ENCODE measurements at regions not wholly inside any gene's neighbourhood (a gene's known extent, or its start where the extent isn't known, plus 50 kb on each side); places are given as distances from the start of the nearest gene placed in this dataset.

DNA sequence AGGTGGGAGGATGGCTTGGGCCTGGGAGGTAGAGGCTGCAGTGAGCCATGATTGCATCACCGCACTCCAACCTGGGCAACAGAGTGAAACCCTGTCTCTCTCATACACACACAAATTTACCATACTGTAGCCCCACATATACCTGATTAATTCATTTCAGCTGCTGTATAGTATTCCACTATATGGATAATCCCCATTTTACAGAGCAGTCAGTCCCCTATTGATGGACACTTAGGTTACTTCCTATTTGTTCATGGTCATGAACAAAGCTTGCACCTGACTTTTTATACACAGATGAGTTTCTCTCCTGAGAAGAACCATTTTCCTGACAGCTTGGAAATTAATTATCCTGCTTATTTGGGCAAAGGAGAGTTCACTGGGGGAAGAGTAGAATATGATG, 59.2 kb downstream of the EMX2 start:
- no peak for FAIRE-seq
- TF ChIP-seq, protein P1, sequence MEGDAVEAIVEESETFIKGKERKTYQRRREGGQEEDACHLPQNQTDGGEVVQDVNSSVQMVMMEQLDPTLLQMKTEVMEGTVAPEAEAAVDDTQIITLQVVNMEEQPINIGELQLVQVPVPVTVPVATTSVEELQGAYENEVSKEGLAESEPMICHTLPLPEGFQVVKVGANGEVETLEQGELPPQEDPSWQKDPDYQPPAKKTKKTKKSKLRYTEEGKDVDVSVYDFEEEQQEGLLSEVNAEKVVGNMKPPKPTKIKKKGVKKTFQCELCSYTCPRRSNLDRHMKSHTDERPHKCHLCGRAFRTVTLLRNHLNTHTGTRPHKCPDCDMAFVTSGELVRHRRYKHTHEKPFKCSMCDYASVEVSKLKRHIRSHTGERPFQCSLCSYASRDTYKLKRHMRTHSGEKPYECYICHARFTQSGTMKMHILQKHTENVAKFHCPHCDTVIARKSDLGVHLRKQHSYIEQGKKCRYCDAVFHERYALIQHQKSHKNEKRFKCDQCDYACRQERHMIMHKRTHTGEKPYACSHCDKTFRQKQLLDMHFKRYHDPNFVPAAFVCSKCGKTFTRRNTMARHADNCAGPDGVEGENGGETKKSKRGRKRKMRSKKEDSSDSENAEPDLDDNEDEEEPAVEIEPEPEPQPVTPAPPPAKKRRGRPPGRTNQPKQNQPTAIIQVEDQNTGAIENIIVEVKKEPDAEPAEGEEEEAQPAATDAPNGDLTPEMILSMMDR (IDR thresholded peaks at IDR 0.05; ENCODE audit: insufficient read depth, missing control alignments): no peak
- no peak for DNase-seq (ENCODE audit: insufficient read length, low spot score)

DNA sequence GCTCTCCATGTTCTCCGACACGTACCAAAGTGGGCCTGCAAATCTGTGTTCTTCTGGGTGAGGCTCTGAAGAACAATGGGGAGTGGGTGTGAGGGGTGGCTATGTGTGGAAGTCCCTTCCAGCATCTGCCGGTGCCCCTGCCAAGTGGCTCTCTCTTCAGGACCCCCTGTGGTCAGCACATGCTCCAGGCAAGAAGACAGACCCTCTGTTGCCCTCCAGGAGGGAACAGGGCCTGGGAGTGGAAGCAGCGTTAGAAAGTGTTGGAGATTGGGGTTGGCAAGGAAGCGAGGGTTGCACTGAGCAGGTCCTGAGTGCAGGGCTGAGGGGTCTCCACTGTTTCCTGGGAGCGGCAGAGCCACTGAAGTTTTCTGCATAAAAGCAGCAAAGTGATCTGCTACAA, 60.5 kb downstream of the EMX2 start:
- no peak for FAIRE-seq
- TF ChIP-seq, protein P1 (IDR thresholded peaks at IDR 0.05; ENCODE audit: insufficient read depth, missing control alignments): no peak
- no peak for DNase-seq (ENCODE audit: insufficient read length, low spot score)

DNA sequence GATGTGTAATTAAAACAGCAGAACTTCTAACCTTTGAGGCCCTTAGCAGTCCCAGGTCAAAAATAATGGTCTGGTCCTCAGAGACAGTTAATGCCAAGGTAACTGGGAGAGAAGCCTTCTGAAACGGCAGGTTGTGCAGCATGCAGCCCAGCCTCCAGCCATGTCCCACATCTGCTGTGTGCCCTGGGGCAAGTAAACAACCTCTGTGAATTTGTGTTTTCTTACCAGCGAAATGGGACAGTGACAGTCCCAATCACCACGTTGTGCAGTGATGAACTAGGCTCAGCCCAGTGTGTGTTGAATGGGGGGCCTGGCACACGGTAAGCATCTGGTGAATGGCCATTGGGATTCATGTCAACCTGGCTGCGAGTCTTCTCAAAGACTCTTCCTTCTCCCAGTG, 61.2 kb downstream of the EMX2 start:
- TF ChIP-seq, protein P1 (IDR thresholded peaks at IDR 0.05; ENCODE audit: insufficient read depth, missing control alignments): no peak
- DNase-seq (ENCODE audit: insufficient read length, low spot score) (no peak), FAIRE-seq (no peak)

DNA sequence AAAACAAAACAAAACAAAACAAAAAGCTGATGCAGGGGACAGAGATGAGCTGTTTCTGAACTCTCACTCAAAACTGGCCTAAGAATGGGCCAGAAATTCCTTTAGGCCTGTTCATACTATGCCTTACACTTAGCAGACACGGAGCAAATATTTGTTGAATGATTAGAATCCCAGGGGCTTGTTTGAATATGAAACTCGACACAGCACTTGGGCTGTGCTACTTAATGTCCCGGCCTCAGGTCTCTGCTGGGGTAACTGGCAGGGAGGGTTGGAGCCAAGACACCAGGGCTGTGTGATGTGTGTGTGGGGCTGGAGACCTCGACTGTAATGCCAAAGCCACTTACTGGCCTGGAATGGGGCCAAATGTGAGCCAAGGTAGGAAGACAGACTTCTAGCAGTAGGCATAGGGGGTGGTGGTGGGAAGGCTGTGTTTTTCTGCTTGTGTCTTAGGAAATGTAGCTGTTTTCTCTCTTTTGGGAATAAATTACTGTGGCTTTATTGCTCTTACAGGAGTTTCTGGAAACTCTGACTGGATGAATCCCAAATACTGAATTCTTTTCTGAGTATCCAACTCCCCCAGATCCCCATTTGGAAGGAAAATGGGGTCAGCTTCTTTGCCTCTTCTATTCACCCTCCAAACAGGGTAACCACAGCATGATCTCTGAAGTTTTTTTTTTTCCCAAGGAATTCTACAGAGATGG, 66.7 kb downstream of the EMX2 start:
- FAIRE-seq (no peak), DNase-seq (ENCODE audit: insufficient read length, low spot score) (no peak)
- TF ChIP-seq, protein P1 (IDR thresholded peaks at IDR 0.05; ENCODE audit: insufficient read depth, missing control alignments): no peak

DNA sequence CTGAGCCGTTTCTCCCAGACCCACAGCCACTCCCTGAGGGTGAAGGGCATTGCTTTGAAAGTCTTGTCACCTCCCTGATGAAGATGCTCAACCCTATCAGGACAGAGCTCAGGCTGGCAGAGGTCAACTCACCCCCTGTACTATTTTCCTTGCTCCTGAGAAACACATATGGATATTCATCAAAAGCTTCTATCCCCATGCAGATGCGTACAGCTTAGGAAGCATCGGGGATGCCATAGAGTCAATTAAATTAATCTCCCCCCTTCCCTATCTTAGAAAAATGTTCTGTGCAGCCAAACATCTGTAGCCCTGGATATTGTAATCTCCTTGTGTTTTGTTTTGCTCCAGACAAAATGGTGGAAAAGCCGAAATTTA, 67.2 kb downstream of the EMX2 start:
- FAIRE-seq: no peak
- DNase-seq (ENCODE audit: insufficient read length, low spot score): no peak
- TF ChIP-seq, protein P1 (IDR thresholded peaks at IDR 0.05; ENCODE audit: insufficient read depth, missing control alignments): no peak

DNA sequence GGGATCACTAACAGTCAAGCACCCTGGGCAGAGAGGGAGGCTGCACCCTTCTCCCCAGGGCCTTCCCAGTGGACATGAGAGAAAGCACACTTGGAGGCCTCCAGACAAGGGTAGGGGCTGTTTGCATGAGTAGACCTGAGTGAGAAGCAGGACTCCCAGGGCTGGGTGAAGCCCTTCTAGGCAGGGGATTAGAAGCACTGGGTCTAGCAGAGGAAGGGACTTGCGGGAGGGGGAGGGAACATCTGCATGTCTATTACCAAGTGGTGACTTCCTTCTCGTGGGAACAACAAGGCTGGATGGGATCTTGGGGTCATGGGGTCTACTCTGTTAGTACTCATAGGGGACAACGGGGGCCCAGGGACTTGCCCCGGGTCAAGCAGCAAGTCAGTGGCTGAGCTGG, 67.8 kb downstream of the EMX2 start:
- TF ChIP-seq, protein P1 (IDR thresholded peaks at IDR 0.05; ENCODE audit: insufficient read depth, missing control alignments): no peak
- FAIRE-seq (no peak), DNase-seq (ENCODE audit: insufficient read length, low spot score) (no peak)

DNA sequence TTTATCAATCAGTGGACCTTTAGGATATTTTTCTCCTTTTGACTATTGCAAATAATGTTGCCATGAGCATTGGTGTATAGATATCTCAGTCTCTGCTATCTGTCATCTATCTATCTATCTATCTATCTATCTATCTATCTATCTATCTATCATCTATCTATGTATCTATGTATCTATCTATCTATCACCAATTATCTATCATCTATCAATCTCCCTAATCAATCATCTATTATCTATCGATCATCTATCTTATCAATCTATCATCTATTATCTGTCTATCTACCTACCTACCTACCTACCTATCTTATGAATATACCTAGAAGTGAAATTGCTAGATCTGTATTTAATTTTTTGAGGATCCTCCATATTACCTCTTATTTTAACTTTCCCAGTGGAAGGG, 69.6 kb downstream of the EMX2 start:
- DNase-seq (ENCODE audit: insufficient read length, low spot score) (no peak), FAIRE-seq (no peak)
- TF ChIP-seq, protein P1 (IDR thresholded peaks at IDR 0.05; ENCODE audit: insufficient read depth, missing control alignments): no peak
